GM13976 (cell line): ENCODE measurements at regions not wholly inside any gene's neighbourhood (a gene's known extent, or its start where the extent isn't known, plus 50 kb on each side); places are given as distances from the start of the nearest gene placed in this dataset.

Source experiments
- DNase-seq: peaks from one replicate; pipeline ENCODE4 v3.0.0; 2012; ENCODE audit warnings: low spot score
- CTCF ChIP-seq: IDR thresholded peaks from 2 replicates; pipeline ENCODE4 v1.5.1; 2012; ENCODE audit warnings: borderline replicate concordance, mild to moderate bottlenecking; ENCODE audit not compliant: insufficient read depth; ENCODE audit errors: extremely low read depth, missing control alignments, control extremely low read depth
- in situ Hi-C: fragments of 300-500 bp; cut with MboI; formaldehyde crosslinking; loops from one replicate; pipeline ENCODE4 v1.12.0; 2022; ENCODE audit warnings: low sequenced_read_pairs, mixed read lengths, inconsistent platforms; ENCODE audit not compliant: unreplicated experiment

- TF ChIP-seq CTCF: no peak
- in situ Hi-C loops: no loop called here
Measured at GRCh38 chr20:60700728-60701127, 551.3 kb upstream of the CDH4 start.

GRCh38 chr20:60704147-60704546 is 547.9 kb upstream of the CDH4 start:
- DNase-seq: no peak
- in situ Hi-C loops: no loop called here
- TF ChIP-seq CTCF: no peak

More at GRCh38 chr20:60700728-60701127, 551.3 kb upstream of the CDH4 start:
- no peak for DNase-seq

GRCh38 chr20:60713396-60713795 is 538.7 kb upstream of the CDH4 start:
- in situ Hi-C loops: no loop called here
- DNase-seq: no peak
- no peak for TF ChIP-seq CTCF

- DNase-seq: no peak
- in situ Hi-C loops: no loop called here
- no peak for TF ChIP-seq CTCF
Measured at GRCh38 chr20:60715172-60715571, 536.9 kb upstream of the CDH4 start.

GRCh38 chr20:60718743-60719480 is 533.1 kb upstream of the CDH4 start:
- no peak for TF ChIP-seq CTCF
- in situ Hi-C loops: no loop called here
- no peak for DNase-seq

GRCh38 chr20:60725311-60725906 is 526.7 kb upstream of the CDH4 start:
- in situ Hi-C loops: no loop called here
- TF ChIP-seq CTCF: no peak
- no peak for DNase-seq
